Gastrocnemius medialis (tissue), 4 donors: ENCODE measurements at regions not wholly inside any gene's neighbourhood (a gene's known extent, or its start where the extent isn't known, plus 50 kb on each side); places are given as distances from the start of the nearest gene placed in this dataset.

Experiments used
- POLR2A ChIP-seq, 2 donors: fragments of 450-650 bp; IDR thresholded peaks; one replicate each; pipeline ENCODE4 v1.6.1; 2017; ENCODE audit warnings: antibody characterized with exemption in 2 of 2, mild to moderate bottlenecking in 2 of 2, moderate library complexity in 2 of 2
- TF ChIP-seq, protein P1 (sequence below), 5 experiments: fragments of 450-650 bp in 3 of 5; fragments of 200-600 bp in 2 of 5; sonication (generic) in 2 of 5; IDR thresholded peaks in 4 of 5; conservative IDR thresholded peaks in 1 of 5; 1 replicate in 4 of 5; 2 replicates in 1 of 5; pipeline ENCODE4 v1.5.1; 2016 to 2019; ENCODE audit warnings: antibody characterized with exemption in 5 of 5, mild to moderate bottlenecking in 3 of 5, moderate library complexity in 3 of 5

GRCh38 chr6:91412532-91412931 lies 825.7 kb upstream of the MAP3K7 start:
- TF ChIP-seq, protein P1, sequence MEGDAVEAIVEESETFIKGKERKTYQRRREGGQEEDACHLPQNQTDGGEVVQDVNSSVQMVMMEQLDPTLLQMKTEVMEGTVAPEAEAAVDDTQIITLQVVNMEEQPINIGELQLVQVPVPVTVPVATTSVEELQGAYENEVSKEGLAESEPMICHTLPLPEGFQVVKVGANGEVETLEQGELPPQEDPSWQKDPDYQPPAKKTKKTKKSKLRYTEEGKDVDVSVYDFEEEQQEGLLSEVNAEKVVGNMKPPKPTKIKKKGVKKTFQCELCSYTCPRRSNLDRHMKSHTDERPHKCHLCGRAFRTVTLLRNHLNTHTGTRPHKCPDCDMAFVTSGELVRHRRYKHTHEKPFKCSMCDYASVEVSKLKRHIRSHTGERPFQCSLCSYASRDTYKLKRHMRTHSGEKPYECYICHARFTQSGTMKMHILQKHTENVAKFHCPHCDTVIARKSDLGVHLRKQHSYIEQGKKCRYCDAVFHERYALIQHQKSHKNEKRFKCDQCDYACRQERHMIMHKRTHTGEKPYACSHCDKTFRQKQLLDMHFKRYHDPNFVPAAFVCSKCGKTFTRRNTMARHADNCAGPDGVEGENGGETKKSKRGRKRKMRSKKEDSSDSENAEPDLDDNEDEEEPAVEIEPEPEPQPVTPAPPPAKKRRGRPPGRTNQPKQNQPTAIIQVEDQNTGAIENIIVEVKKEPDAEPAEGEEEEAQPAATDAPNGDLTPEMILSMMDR (IDR thresholded peaks at IDR 0.05 in 4 of 5, conservative IDR thresholded peaks at IDR 0.05 in 1 of 5), result no peak
- no peak for TF ChIP-seq POLR2A (IDR thresholded peaks at IDR 0.05)
